Epithelial cell of proximal tubule (primary cell): ENCODE measurements at regions not wholly inside any gene's neighbourhood (a gene's known extent, or its start where the extent isn't known, plus 50 kb on each side); places are given as distances from the start of the nearest gene placed in this dataset.
"Not testable (repeated sequence)": the region's sequence is repeated elsewhere in the genome, so short reads cannot be mapped to it uniquely, and the experiment has no call there.

Experiments
- DNase-seq: peaks from one replicate; pipeline ENCODE4 v3.0.0-alpha.2; 2011; ENCODE audit warnings: low read depth
- H3K4me3 ChIP-seq: 2 replicates; pipeline ENCODE4 v1.5.1; 2011; ENCODE audit warnings: low read depth, mild to moderate bottlenecking, low read length
- CTCF ChIP-seq: conservative IDR thresholded peaks from 2 replicates; pipeline ENCODE4 v1.5.1; 2012; ENCODE audit warnings: low read depth, mild to moderate bottlenecking, low read length

- TF ChIP-seq CTCF: no peak
- DNase-seq: no peak
- H3K4me3 ChIP-seq: no peak overlapping the region
Observed at GRCh38 chr17:54694287-54694887, 206.3 kb upstream of the TOM1L1 start.

- H3K4me3 ChIP-seq, DNase-seq: not testable (repeated sequence)
Observed at GRCh38 chr17:54712798-54713197, 187.9 kb upstream of the TOM1L1 start.

- TF ChIP-seq CTCF: no peak
- no peak overlapping the region for H3K4me3 ChIP-seq
- DNase-seq: no peak
Observed at GRCh38 chr17:54718286-54718685, 182.4 kb upstream of the TOM1L1 start.

GRCh38 chr17:54727624-54728023 is 173.0 kb upstream of the TOM1L1 start:
- no peak for TF ChIP-seq CTCF
- no peak overlapping the region for H3K4me3 ChIP-seq
- no peak for DNase-seq

- no peak for TF ChIP-seq CTCF
Observed at GRCh38 chr17:54736573-54736972, 164.1 kb upstream of the TOM1L1 start.

GRCh38 chr17:54738496-54738895 is 162.2 kb upstream of the TOM1L1 start:
- no peak for DNase-seq
- H3K4me3 ChIP-seq: no peak overlapping the region
- no peak for TF ChIP-seq CTCF

More at GRCh38 chr17:54736573-54736972, 164.1 kb upstream of the TOM1L1 start:
- no peak for DNase-seq
- H3K4me3 ChIP-seq: no peak overlapping the region

GRCh38 chr17:54744750-54745149 is 155.9 kb upstream of the TOM1L1 start:
- no peak overlapping the region for H3K4me3 ChIP-seq
- no peak for TF ChIP-seq CTCF
- DNase-seq: no peak
